HUDEP-2 (cell line): ENCODE measurements at regions not wholly inside any gene's neighbourhood (a gene's known extent, or its start where the extent isn't known, plus 50 kb on each side); places are given as distances from the start of the nearest gene placed in this dataset.
"Not testable (repeated sequence)": the region's sequence is repeated elsewhere in the genome, so short reads cannot be mapped to it uniquely, and the experiment has no call there.

Experiments
- DNase-seq, 76 experiments: peaks; one replicate each; lab custom pipeline; 2025; ENCODE audit not compliant: unreplicated experiment in 76 of 76; lab: John Stamatoyannopoulos, UW

DNA sequence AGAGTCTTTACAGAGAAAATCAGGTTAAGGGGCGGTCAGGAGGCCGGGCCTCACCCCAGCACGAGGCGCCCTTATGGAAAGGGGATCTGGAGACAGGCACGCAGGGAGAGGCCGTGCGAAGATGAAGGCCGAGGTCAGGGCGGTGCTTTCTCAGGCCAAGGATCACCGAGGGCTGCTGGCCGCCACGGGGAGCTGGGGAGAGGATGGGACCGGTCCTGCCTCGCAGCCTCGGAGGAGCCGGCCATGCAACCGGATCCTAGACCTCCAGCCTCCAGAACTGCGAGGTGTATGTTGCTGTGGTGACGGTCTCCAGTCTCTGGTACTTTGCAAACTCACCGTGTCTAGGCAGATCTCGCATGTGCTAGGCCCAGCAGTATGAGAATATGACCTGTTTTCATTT is 138.2 kb upstream of the NKX1-1 start:
- DNase-seq, result not testable (repeated sequence)

DNA sequence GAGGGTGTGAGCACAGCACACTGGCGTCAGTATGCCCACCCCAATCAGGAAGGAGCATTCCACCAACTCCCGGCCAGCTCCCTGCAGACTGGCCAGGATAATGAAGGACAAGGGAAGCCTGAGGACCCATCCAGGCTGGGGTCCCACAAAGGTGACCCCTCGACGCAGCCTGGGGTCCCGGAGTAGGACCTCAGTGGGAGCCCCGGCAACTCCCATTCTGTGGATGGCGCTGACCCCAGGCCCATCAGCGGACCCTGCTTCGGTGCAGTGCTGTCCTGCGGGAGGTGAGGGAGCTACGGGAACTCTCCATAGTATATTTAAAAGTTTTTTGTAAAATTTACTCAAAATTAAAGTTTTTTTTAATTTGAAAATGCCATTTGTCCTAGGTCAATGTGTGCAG is 137.7 kb upstream of the NKX1-1 start:
- no peak for DNase-seq

DNA sequence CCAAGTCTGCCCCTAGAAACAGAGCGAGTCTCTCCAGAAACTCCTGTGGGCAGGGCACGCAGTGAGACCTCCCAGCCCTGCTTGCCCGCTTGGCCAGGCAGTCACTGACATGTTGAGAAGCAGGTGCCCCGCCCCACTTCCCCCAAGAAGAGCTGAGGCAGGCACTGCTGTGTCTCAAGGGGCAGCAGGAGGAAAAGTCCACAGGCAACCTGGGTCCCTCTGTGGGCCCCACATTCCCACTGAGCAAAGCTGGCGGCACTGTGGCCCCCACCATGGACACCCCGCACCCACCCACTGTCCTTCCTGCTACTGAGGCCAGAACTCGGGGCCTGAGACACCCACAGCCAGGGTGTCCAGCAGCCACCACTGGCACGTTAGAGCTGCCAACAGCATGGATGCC is 137.3 kb upstream of the NKX1-1 start:
- no peak for DNase-seq

DNA sequence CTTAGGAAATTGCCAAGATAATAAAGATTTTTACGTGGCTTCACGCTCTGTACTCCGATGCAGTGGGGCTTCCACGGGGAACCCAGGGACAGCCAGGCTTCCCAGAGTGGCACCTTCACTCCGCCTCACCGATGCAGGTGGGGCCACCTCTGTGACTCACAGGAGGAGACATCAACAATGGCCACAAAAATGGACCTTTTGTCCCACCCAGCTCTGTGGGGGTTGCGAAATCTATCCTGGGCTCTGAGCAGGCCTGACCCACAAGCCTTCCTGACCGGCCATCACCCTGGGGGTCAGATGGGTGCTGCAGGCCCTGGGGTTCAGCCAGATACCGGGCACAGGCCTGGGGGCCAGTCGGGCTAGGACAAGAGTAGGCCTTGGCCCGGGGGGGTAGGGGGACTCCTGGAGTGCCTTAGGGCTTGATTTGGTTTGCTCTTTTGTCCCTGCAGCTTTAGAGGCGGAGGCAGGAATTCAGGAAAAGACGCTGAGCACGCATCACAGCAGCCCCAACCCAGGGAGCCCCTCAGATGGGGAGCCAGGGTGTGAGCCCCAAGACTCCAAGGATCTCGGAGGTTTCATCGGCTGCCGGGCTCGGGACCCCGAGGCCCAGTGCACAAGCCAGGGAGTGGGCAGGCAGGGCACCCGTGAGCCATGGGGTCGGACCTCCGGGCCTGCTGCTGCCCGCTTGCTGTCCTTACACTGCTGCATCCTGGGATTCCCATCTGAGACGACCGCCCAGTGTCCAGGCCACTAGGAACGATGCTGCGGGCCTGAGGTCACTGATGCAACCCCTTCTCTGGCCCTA is 136.5 kb upstream of the NKX1-1 start:
- no peak for DNase-seq

DNA sequence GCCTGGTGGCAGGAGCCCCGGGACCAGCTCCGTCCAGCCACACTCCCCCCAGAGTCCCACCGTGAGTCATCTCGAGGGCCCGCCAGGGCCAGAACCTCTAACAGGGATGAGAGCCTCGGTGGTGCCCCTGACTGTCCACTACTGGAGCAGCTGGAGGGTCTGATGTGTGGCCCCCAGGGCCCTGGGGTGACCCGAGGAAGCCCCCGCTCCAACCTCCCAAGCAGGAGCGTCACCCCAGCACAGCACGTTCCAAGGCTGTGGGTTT is 135.9 kb upstream of the NKX1-1 start:
- DNase-seq, result no peak

DNA sequence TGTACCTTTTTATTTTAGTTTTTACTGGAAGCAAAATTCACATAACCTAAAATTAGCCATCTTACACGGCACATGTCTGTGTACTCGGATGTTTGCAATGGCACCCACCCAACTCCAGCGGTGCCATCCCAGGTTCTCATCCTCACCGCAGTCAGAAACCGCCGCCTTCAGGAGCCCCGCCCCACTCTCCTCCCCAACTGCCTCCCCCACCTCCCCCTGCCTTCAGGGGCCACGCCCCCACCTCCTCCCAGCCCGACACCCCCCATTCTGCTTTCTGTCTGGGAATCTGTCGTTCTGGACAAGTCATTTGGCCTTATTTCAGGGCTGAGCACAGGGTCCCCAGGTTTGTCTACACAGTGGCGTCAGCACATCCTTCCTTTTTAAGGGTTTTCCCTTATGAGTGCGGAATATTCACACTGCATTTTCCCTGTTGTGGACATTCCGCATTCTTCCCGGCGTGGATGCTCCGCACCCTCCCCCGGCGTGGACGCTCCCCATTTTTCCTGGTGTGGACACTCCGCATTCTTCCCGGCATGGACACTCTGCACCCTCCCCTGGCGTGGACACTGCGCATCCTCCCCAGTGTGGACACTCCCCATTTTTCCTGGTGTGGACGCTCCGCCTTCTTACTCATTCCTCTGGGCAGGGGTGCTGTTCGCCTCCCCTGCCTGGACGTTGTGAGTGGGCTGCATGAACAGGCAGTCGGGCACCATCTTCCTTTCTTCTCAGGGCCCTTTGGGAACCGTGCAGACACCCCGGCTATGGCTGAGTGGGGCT is 135.4 kb upstream of the NKX1-1 start:
- no peak for DNase-seq

DNA sequence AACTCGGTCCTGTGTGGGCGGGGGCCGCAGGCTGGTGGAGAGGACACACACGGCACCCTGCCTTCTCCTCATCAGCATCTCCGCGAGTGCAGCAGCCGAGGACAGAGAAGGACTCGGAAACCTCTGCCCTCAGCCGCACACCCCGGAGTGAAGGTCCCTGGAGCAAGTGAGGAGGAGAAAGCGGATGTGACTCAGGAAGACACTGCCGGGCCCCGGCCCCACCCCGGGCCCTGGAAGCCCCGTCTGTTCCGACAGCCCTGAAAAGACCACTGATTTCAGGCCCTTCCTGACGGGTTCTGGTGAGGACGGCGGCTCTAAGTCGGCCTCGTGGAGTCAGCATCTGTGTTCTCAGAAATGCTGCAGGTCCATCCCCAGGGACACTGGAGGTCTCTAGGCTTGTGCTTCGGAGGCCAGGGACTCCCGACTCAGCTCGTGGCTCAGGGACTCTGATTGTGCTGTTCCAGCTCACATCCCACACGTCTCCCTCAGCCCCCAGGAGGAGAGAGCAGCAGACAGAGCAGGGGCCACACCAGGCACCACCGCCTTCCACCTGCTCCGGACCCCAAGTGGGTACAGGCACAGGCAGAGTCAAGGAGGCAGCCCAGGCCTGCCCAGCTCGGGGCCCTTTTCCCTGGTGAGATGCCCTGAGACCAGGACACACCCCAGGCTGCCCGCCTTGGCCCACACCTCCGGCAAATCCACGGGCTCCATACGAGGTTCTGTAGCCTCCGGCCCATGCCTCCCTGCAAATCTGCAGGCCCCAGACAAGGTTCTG is 134.5 kb upstream of the NKX1-1 start:
- DNase-seq, result no peak

DNA sequence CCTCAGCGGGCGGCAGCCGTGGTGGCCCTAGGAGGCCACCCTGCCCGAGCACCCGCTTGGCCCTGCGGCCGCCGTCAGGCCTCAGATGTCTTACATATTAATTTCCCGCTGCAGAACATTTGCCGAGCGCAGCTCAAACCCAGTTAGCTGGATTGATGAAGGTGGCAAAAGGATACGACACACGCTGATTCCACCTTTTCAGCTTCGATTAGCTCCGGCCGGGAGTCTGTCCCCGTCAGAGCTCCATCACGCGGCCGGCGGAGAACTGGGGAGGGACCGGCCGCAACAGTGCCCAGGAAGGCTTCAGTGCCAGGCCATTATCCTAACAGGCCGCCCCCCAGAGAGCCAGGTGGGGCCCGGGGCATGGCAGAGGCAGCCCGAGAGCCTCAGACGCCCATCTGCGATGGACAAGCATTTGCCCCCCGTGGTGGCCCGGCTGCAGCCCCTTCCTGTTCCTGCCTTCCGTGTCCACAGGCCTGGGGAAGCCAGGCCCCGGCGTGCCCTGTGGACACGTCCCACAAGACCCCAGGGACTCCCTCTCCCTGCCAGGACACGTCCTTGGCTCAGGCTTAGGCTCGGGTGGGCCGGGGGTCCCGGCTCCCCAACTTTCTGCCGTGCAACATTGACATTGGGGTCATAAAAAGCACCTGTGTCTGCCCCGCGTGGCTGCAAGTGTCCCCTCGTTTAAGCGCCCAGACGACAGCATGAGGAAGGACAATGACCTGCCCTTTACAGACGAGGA is 133.8 kb upstream of the NKX1-1 start:
- no peak for DNase-seq

DNA sequence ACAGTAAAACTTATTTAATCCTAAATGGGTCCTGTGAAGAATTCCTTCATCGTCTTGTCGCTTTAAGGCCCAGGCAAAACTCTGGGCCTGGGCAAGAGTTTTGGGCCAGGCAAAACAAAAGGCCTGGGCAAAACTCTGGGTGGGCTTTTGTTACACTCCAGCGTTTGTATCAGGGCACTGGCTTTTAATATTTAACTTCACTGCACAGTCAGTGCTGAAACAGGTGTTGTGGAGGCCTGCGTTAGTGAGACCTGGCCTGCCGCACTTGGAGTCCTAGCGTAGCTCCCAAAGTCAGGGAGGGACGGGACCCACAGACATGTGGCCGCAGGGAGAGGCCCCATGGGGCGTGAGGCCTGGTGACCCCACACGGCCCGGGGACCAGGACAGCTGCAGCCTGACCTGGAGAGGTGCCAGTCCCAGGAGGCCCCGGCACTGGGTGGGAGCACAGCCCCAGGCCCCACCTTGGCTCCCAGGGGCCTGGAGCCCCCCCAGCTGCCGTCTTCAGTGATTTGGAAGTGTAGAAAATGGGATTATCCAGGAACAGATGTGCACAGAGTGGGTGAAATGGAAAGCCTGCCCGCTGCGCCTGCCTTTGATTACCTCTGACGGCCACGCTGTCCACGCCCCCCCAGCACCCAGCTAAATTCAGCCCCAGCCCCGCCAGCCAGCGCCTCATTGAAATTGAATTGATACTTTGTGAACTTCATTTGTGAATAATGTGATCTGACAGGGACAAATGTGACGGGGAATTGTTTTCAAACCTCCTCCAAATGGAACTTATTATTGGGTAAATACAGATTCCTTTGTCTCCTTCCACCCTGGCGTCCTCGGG is 132.9 kb upstream of the NKX1-1 start:
- DNase-seq, result no peak

DNA sequence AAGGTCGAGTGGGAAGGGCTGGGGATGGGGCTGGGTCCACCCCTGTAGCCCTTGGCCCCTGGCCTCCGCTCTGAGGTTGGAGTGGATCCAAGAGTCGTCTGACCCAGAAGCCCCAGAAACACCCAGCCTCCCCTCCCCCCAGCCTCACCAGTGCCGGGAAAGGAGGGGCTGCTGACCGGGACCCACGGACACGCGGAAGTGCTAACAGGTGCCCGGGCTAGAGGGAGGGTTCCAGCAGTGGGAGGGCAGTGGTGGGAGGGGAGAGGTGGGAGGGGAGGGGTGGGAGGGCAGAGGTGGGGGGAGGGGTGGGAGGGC is 131.8 kb upstream of the NKX1-1 start:
- no peak for DNase-seq

DNA sequence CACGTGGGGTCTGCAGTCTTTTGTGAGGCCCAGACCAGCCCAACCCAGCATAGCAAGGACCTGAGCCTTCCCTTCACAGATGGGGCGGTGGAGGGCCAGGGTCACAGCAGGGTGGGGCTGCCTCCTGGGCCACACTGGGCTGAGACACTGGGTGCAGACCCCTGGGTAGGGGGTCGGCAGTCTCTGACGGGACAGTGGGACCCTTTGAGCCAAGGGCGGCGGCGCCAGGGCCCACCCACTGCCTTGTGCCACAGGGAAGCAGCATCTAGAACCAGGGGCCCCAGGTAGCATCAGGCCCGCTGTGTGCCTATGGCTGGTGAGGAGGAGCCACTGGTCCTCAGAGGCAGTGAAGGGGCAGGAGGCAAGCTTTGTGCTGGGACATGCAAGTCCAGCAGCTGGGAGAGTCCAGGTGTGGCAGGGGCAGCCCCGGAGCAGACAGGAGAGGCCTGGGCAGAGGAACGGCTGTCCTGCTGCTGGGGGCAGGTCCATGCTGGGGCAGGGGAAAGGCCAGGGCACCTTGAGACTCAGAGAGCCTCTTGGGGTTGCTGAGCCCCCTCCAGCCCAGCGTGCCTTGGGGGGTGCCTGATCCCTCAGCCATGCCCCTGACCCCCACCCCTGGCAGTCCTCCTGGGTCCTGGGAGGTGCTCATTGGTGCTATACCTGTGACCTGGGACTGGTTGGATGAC is 131.3 kb upstream of the NKX1-1 start:
- DNase-seq, result no peak

DNA sequence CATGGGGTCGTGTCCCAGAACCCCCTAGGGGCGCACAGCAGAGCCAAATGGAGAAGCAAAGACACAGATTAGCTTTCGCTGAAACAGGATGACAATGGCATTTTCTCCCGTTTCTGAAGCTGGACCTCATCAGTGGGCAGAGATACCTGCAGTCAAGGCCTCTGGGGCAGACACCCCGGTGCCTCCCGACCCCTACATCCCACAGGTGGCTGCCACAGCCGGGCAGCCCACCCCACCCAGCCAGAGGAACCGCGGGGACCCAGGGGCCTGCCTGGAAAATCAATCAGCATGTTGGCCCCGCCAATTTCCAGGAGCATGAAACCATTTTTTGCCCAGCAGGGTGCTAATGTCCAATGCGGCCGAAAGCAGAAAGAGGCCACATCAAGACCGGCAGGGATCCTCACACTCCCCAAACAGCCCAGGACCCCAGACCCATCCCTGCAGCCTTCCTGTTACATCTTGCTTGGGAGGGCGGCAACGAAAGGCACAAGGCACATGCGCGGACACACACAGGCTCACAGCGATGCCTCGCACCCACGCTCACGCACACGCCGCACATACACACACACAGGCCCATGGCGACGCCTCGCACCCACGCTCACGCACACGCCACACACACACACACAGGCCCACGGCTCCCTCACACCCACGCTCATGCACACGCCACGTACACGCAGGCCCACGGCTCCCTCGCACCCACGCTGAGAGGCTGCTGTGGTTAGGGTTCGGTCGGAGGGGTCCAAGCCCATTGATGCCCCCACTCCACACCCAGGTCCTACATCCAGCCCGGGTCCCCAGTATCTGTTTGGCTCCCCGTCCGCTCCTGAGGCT is 130.6 kb upstream of the NKX1-1 start:
- DNase-seq, result no peak

DNA sequence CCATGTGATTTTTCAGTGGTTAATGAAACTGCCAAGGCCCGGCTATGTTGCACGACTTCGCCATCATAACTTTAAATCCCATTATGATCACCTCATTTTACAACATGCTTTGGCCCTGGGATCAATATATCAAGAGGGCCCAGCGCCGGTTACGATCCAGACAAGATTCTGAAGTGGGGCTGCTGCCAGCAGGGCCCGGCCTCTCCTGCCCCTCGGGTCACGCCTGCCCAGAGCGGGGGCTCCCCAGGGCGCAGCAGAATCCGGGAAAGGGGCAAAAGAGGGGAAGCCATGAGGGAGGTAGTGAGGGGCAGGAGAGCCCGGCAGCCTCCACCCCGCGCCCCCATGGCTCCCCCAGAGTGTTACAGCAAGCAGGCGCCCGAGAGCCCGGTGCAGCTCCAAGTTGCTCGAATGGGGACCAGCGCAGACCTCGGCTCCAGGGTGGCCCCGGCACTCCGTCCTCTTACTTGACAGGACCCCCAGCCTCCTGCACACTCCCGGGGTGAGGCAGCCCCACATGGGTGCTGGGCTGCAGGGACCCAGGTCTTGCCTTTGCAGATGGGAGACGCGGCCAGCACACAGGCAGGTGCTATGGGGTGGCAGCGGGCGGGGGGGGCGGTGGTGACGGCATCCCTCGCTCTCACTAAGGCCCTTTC is 129.8 kb upstream of the NKX1-1 start:
- DNase-seq, result no peak

DNA sequence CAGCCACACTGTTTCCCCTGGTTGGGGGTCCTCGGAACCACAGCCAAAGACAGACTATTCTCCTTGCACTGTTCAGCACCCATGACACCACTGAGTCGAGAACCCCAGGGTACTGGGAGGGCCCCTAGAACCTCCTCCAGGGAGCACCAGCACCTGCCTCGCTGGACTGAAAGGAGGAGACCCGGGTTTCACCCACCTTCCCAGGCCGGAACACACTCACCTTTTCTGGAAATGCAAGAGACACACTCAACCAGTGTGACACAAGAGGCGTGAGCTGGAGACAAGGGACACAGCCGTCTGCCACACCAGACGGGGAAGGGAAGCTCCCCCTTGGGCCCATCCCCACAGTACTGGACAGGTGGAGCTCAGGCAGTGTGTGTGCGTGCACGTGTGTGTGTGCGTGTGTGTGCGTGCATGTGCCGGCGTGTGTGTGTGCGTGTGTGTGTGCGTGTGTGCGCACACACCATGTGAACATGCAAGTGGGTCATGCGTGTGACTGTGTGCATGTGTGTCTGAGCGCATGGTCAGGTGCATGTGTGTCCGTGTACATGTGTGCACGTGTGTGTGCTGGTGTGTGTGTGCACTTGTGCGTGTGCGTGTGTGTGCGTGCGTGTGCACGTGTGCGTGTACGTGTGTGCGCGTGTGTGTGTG is 128.8 kb upstream of the NKX1-1 start:
- no peak for DNase-seq

DNA sequence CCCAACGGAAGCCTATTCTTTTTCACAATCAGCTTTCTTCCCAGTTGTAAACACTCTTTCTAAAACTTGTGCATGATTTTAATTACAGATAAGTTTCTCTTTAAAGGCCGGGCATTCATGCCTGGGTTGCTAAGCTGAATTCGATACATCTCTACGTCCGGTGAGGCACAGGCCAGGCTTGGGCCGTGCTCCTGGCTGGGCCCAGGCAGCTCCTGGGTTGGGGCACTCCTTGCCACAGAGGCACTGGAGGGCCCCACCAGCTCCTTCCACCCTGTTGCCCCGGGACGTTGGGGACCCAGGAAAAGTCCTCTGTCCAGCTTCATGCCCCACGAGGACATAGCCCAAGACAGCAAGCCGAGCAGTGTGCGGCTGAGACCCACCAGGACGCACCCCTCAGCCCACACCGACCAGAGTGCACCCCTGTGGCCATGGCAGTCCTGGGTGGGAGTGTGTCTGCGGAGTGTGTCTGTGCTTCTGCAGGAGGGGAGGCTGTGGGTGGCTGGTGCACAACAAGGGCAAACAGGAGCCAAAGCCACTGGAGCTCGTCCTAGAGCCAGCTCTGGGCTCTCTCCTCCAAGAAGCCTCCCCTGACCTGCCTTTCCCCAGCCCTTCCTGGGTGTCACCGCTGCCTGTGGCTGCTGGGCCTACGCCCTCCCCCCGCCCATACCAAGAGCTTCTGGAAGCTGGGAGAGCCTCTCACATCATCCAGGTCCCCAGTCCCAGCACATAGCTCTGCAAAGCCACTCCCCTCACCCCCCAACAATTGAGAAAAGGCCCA is 128.0 kb upstream of the NKX1-1 start:
- DNase-seq, result no peak

DNA sequence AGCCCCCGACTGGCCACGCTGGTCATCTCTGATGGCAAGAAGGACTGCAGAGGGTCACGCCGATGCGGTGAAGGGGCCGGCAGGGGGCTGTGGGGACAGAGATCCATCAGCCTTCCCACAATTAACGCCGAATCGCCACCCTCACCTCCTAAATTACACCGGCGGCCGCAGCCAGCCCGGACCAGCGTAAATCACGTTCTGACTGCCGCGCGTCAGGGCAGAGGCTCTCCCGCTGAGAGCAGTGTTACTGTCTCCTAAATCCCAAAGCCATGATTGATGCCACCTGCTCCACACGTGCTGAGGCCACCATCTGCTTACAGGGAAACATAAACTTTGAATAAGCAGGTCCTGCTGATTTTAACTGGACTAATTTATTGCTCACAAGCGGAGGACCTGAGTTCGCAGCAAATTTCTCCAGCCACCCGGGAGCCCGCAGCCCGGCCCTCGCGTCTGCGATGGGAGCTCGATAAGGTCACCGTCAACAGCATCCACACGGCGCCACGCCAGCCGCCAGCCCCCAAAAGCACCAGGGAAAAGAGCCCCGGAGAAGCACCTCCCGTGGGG is 127.3 kb upstream of the NKX1-1 start:
- DNase-seq, result no peak
